ENCODE measurements at regions not wholly inside any gene's neighbourhood (a gene's known extent, or its start where the extent isn't known, plus 50 kb on each side); places are given as distances from the start of the nearest gene placed in this dataset.
"Not testable (repeated sequence)": the region's sequence is repeated elsewhere in the genome, so short reads cannot be mapped to it uniquely, and the experiment has no call there.

- WGBS, 5 donors = 70 to 87% (median 80%) methylated on average over 6 of the region's 6 CpGs
These were observed 434.5 kb downstream of the SHISA9 start for GRCh38 chr16:13335879-13336278.

GRCh38 chr16:13336335-13336734, 434.9 kb downstream of the SHISA9 start:
- intact Hi-C loops (cut with DNase I; ENCODE audit: low total_unique reads) = no loop called here
- Histone ChIP-seq H3K4me3 (no peak overlapping the region), H3K4me1 (no peaks in the 10 kb centered on the region), H3K27ac (no peak overlapping the region), H3K9me3 (no peaks in the 10 kb centered on the region), H3K36me3 (no peaks in the 10 kb centered on the region), H3K27me3 (no peaks in the 10 kb centered on the region)
- DNase-seq = no peak
- TF ChIP-seq POLR2A (IDR thresholded peaks at IDR 0.05) = no peak
- no peak for TF ChIP-seq CTCF (IDR thresholded peaks at IDR 0.05)
- no peak for TF ChIP-seq POLR2AphosphoS5 (IDR thresholded peaks at IDR 0.05)
- no peak for TF ChIP-seq EP300 (IDR thresholded peaks at IDR 0.05)
- 60 to 73% (median 67%) methylated on average over 1 of the region's 1 CpG for WGBS, 5 donors

More at GRCh38 chr16:13335879-13336278, 434.5 kb downstream of the SHISA9 start:
- TF ChIP-seq EP300 (IDR thresholded peaks at IDR 0.05) (no peak), POLR2A (IDR thresholded peaks at IDR 0.05) (no peak), POLR2AphosphoS5 (IDR thresholded peaks at IDR 0.05) (no peak), CTCF (IDR thresholded peaks at IDR 0.05) (no peak)
- H3K4me3 ChIP-seq = no peak overlapping the region
- H3K27me3 ChIP-seq = no peaks in the 10 kb centered on the region
- no peaks in the 10 kb centered on the region for H3K36me3 ChIP-seq
- no peak overlapping the region for H3K27ac ChIP-seq
- H3K9me3 ChIP-seq = no peaks in the 10 kb centered on the region
- intact Hi-C loops (cut with DNase I; ENCODE audit: low total_unique reads) = no loop called here
- no peaks in the 10 kb centered on the region for H3K4me1 ChIP-seq
- DNase-seq = no peak

DNA sequence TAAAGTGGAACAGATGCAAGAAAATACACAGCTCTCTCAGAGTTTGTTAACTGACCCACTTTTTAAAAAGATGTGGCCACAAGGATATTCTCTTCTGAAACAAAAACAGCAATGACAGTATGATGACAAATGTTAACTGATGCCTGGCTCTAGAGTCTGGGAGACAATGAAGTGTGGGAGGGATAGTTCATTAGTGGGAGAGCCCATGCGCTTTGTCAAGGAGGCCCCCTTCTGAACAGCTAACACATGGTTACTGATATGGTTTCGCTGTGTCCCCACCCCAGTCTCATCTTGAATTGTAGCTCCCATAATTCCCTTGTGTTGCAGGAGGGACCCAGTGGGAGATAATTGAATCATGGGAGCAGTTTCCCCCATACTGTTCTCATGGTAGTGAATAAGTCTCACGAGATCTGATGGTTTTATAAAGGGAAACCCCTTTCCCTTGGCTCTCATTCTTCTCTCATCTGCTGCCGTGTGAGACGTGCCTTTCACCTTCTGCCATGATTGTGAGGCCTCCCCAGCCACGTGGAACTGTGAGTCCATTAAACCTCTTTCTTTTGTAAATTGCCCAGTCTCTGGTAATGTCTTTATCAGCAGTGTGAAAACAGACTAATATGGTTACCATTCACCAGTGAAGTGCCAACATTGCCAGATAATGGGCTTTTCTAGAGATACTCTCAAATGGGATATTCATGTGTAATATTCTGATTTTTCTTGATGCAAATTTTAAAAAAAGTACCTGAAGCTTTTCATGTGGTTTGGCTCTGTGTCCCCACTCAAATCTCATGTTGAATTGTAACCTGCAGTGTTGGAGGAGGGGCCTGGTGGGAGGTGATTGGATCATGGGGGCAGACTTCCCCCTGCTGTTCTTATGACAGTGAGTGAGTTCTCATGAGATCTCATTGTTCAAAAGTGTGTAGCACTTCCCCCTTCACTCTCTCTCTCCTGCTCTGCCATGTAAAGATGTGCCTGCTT, 435.8 kb downstream of the SHISA9 start:
- H3K27ac ChIP-seq; H3K36me3 ChIP-seq; DNase-seq; intact Hi-C loops (cut with DNase I; ENCODE audit: low total_unique reads); H3K9me3 ChIP-seq; H3K4me1 ChIP-seq; H3K27me3 ChIP-seq; H3K4me3 ChIP-seq: not testable (repeated sequence)
- 50 to 73% (median 61%) methylated on average over 6 of the region's 6 CpGs for WGBS, 5 donors

- no peaks in the 10 kb centered on the region for H3K27me3 ChIP-seq
- intact Hi-C loops (cut with DNase I; ENCODE audit: low total_unique reads) = no loop called here
- DNase-seq = no peak
- TF ChIP-seq CTCF (IDR thresholded peaks at IDR 0.05) = no peak
- H3K9me3 ChIP-seq = no peaks in the 10 kb centered on the region
- H3K4me1 ChIP-seq = no peaks in the 10 kb centered on the region
- WGBS, 5 donors = 65 to 80% (median 73%) methylated on average over 3 of the region's 3 CpGs
- no peaks in the 10 kb centered on the region for H3K36me3 ChIP-seq
- H3K4me3 ChIP-seq = no peak overlapping the region
- H3K27ac ChIP-seq = no peak overlapping the region
These were observed 436.6 kb downstream of the SHISA9 start for GRCh38 chr16:13338044-13338443.

DNA sequence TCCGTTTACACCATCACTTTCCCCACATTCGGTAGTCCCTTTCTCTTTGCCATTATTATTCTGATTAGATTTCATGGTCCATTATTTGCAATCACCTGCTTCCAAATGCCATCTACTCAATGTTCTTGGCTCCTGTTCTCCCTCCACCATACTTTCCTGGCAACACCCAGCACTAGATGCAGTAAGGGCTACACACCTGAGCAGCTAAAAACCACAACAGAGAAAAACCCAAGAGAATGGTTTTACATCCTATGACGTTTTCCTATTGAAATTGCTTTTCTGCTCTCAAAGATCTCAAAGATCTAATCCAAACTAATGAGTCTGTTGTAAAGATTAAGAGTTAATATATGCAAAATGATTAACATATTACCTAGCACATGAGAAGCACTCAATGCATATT, 441.3 kb downstream of the SHISA9 start:
- 47 to 73% (median 54%) methylated on average over 3 of the region's 3 CpGs for WGBS, 5 donors
- intact Hi-C loops (cut with DNase I; ENCODE audit: low total_unique reads) = no loop called here

More for the DNA sequence above, 441.3 kb downstream of the SHISA9 start:
- no peak for DNase-seq
- no peak for TF ChIP-seq POLR2AphosphoS5 (IDR thresholded peaks at IDR 0.05)
- no peak for TF ChIP-seq EP300 (IDR thresholded peaks at IDR 0.05)
- TF ChIP-seq CTCF (IDR thresholded peaks at IDR 0.05) = no peak
- no peak for TF ChIP-seq POLR2A (IDR thresholded peaks at IDR 0.05)
- no peaks in the 10 kb centered on the region for H3K27me3 ChIP-seq
- no peaks in the 10 kb centered on the region for H3K9me3 ChIP-seq
- H3K4me1 ChIP-seq = no peaks in the 10 kb centered on the region
- no peak overlapping the region for H3K4me3 ChIP-seq
- no peaks in the 10 kb centered on the region for H3K36me3 ChIP-seq
- no peak overlapping the region for H3K27ac ChIP-seq

All from stomach (tissue), 8 donors.